NCI-H748 treated with DMSO at 0.1 percent for 48 hours (cell line): ENCODE measurements at regions not wholly inside any gene's neighbourhood (a gene's known extent, or its start where the extent isn't known, plus 50 kb on each side); places are given as distances from the start of the nearest gene placed in this dataset.

Source experiments
- DNase-seq: peaks from one replicate; lab custom pipeline; 2025; lab: John Stamatoyannopoulos, UW

GRCh38 chr13:85381082-85381481 lies 418.1 kb downstream of the SLITRK6 start:
- DNase-seq, result no peak

- no peak for DNase-seq
Measured at GRCh38 chr13:85379991-85380390, 419.2 kb downstream of the SLITRK6 start.

GRCh38 chr13:85379433-85379832 lies 419.8 kb downstream of the SLITRK6 start:
- no peak for DNase-seq

GRCh38 chr13:85377783-85378182 lies 421.4 kb downstream of the SLITRK6 start:
- no peak for DNase-seq

GRCh38 chr13:85373322-85373721 lies 425.9 kb downstream of the SLITRK6 start:
- no peak for DNase-seq

GRCh38 chr13:85371254-85371653 lies 428.0 kb downstream of the SLITRK6 start:
- no peak for DNase-seq

- no peak for DNase-seq
Measured at GRCh38 chr13:85368686-85369085, 430.5 kb downstream of the SLITRK6 start.

GRCh38 chr13:85367887-85368286 lies 431.3 kb downstream of the SLITRK6 start:
- no peak for DNase-seq

- no peak for DNase-seq
Measured at GRCh38 chr13:85366759-85367417, 432.3 kb downstream of the SLITRK6 start.

GRCh38 chr13:85363504-85363903 lies 435.7 kb downstream of the SLITRK6 start:
- DNase-seq, result no peak

- no peak for DNase-seq
Measured at GRCh38 chr13:85362980-85363379, 436.2 kb downstream of the SLITRK6 start.

GRCh38 chr13:85347251-85347650 lies 452.0 kb downstream of the SLITRK6 start:
- DNase-seq, result no peak

- DNase-seq, result no peak
Measured at GRCh38 chr13:85334187-85334586, 465.0 kb downstream of the SLITRK6 start.

GRCh38 chr13:85333506-85334020 lies 465.7 kb downstream of the SLITRK6 start:
- DNase-seq, result no peak

GRCh38 chr13:85332615-85333014 lies 466.6 kb downstream of the SLITRK6 start:
- no peak for DNase-seq

GRCh38 chr13:85321734-85322133 lies 477.5 kb downstream of the SLITRK6 start:
- DNase-seq, result no peak

GRCh38 chr13:85317781-85318180 lies 481.4 kb downstream of the SLITRK6 start:
- DNase-seq, result no peak

- DNase-seq, result no peak
Measured at GRCh38 chr13:85316506-85317025, 482.7 kb downstream of the SLITRK6 start.

- DNase-seq, result no peak
Measured at GRCh38 chr13:85314686-85315085, 484.5 kb downstream of the SLITRK6 start.

- DNase-seq, result no peak
Measured at GRCh38 chr13:85313761-85314503, 485.3 kb downstream of the SLITRK6 start.

- DNase-seq, result no peak
Measured at GRCh38 chr13:85312071-85312470, 487.1 kb downstream of the SLITRK6 start.

- DNase-seq, result no peak
Measured at GRCh38 chr13:85303630-85304029, 495.6 kb downstream of the SLITRK6 start.

GRCh38 chr13:85298387-85298924 lies 500.8 kb downstream of the SLITRK6 start:
- DNase-seq, result no peak
